HEK293T (cell line): ENCODE measurements at regions not wholly inside any gene's neighbourhood (a gene's known extent, or its start where the extent isn't known, plus 50 kb on each side); places are given as distances from the start of the nearest gene placed in this dataset.
"Not testable (repeated sequence)": the region's sequence is repeated elsewhere in the genome, so short reads cannot be mapped to it uniquely, and the experiment has no call there.

Experiments
- CTCF ChIA-PET: fragments of 350-600 bp; formaldehyde crosslinking; extraction: SDS; loops from one replicate; lab custom pipeline; 2021; ENCODE audit warnings: antibody characterized with exemption, inconsistent platforms; lab: Yijun Ruan, JAX
- POLR2A ChIA-PET: fragments of 350-600 bp; formaldehyde crosslinking; extraction: SDS; loops from one replicate; lab custom pipeline; 2020; ENCODE audit warnings: antibody characterized with exemption, inconsistent platforms; lab: Yijun Ruan, JAX
- DNase-seq: peaks from one replicate; pipeline ENCODE4 v3.0.0; 2012; ENCODE audit warnings: mixed read lengths; ENCODE audit errors: extremely low spot score
- ARNT ChIP-seq: fragments of 450-650 bp; IDR thresholded peaks from 2 replicates; pipeline ENCODE4 v1.6.1; 2017; ENCODE audit warnings: mild to moderate bottlenecking
- BHLHE40 ChIP-seq: fragments of 450-650 bp; IDR thresholded peaks from 2 replicates; pipeline ENCODE4 v1.6.1; 2016; ENCODE audit warnings: mild to moderate bottlenecking, moderate library complexity, borderline replicate concordance
- CTBP1 ChIP-seq: fragments of 450-650 bp; IDR thresholded peaks from 2 replicates; pipeline ENCODE4 v1.6.1; 2016; ENCODE audit warnings: borderline replicate concordance
- ELF4 ChIP-seq: fragments of 450-650 bp; IDR thresholded peaks from 2 replicates; pipeline ENCODE4 v1.6.1; 2017; ENCODE audit warnings: antibody characterized with exemption
- FOXA1 ChIP-seq: fragments of 450-650 bp; IDR thresholded peaks from 2 replicates; pipeline ENCODE4 v1.6.1; 2016; ENCODE audit warnings: mild to moderate bottlenecking
- FOXK2 ChIP-seq: fragments of 450-650 bp; IDR thresholded peaks from 2 replicates; pipeline ENCODE4 v1.6.1; 2016; ENCODE audit warnings: mild to moderate bottlenecking
- HDGF ChIP-seq: fragments of 450-650 bp; IDR thresholded peaks from 2 replicates; pipeline ENCODE4 v1.6.1; 2017; ENCODE audit warnings: antibody characterized with exemption, borderline replicate concordance
- L3MBTL2 ChIP-seq: fragments of 450-650 bp; conservative IDR thresholded peaks from 2 replicates; pipeline ENCODE4 v1.6.1; 2016; ENCODE audit warnings: mild to moderate bottlenecking
- LEF1 ChIP-seq: fragments of 450-650 bp; IDR thresholded peaks from 2 replicates; pipeline ENCODE4 v1.6.1; 2017; ENCODE audit warnings: mild to moderate bottlenecking, borderline replicate concordance
- NFRKB ChIP-seq: fragments of 450-650 bp; IDR thresholded peaks from 2 replicates; pipeline ENCODE4 v1.6.1; 2016; ENCODE audit warnings: mild to moderate bottlenecking, moderate library complexity
- SP1 ChIP-seq: fragments of 450-650 bp; IDR thresholded peaks from 2 replicates; pipeline ENCODE4 v1.6.1; 2017
- SUZ12 ChIP-seq: fragments of 450-650 bp; IDR thresholded peaks from 2 replicates; pipeline ENCODE4 v1.6.1; 2016; ENCODE audit warnings: mild to moderate bottlenecking
- TARDBP ChIP-seq: fragments of 450-650 bp; IDR thresholded peaks from 2 replicates; pipeline ENCODE4 v1.6.1; 2016
- ZNF384 ChIP-seq: fragments of 450-650 bp; IDR thresholded peaks from 2 replicates; pipeline ENCODE4 v1.6.1; 2016
- TF ChIP-seq, protein P1 (sequence below): fragments of 450-650 bp; IDR thresholded peaks from 2 replicates; pipeline ENCODE4 v1.6.1; 2016

DNA sequence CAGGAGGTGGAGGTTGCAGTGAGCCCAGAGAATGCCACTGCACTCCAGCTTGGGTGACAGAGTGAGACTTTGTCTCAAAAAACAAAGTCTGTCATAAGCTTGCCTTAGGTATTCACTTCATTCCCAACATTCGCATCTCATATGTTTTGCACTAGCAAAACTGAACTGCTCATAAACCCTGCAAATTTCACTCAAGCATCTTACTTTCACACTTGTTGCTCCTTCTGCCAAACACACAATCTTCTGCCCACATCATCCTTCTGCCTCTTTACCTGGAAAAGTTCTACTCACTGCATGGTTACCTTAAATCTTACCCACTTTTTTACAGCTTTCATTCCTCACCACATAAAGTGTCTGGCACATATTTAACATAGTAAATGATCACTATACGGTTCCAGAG lies 152.5 kb downstream of the USP22 start:
- TF ChIP-seq FOXA1 (no peak), TARDBP (no peak), FOXK2 (no peak), SP1 (no peak), L3MBTL2 (no peak), SUZ12 (no peak), ZNF384 (no peak), CTBP1 (no peak), HDGF (no peak)
- TF ChIP-seq, protein P1, sequence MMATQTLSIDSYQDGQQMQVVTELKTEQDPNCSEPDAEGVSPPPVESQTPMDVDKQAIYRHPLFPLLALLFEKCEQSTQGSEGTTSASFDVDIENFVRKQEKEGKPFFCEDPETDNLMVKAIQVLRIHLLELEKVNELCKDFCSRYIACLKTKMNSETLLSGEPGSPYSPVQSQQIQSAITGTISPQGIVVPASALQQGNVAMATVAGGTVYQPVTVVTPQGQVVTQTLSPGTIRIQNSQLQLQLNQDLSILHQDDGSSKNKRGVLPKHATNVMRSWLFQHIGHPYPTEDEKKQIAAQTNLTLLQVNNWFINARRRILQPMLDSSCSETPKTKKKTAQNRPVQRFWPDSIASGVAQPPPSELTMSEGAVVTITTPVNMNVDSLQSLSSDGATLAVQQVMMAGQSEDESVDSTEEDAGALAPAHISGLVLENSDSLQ = no peak
- CTCF ChIA-PET = interaction anchor here (0.6 kb wide), 1 partner anchor 1648 kb away, joined by 3 read pairs; no protein-coding TSS in a partner anchor
- no peak for DNase-seq
- POLR2A ChIA-PET = no interaction called here

DNA sequence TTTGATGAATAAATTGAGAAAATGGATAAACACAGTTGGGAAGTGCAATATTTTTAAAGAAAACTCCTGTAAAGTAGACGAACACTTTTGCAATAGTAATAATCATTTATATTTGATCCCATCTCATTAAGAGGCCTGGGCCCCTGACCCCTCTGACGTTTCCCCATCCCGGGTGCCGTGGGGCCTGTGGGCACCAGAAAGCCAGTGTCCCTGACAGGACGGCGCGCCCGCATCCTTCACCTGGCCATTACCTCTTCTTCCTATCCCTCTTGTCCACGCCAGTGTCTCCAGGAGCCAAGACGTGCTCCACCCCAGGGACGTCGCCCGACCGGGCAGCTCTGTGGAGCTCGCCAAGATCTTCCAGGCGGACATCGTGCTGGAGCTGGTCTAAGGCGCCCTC lies 147.4 kb downstream of the USP22 start:
- DNase-seq, POLR2A ChIA-PET, CTCF ChIA-PET: not testable (repeated sequence)

DNA sequence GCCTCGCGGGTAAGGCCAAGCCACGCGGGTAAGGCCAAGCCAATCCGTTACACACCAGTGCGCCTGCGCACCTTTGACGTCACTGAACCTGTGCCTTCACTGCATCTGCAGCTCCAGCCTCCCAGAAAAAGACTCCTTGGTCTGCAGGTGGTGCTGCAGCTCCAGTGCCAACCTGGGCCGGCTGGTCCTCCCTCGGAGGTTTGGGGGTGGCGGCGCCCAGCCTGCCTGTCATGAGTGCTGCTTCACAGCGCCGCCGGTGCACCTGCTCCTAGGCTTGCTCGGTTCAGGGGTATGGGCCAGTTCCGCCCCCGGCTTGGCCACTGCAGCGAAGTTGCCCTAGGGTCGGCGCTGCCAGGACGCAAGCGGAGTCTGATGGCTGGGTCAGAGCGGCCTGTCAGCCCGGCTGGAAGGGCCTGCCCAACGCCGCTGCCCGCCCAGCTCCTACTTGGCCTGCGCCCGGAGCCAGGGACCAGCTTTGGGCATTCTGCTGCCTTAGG lies 146.6 kb downstream of the USP22 start:
- no peak for DNase-seq
- no peak for TF ChIP-seq HDGF
- TF ChIP-seq LEF1 = no peak
- no peak for TF ChIP-seq L3MBTL2
- no peak for TF ChIP-seq NFRKB
- no peak for TF ChIP-seq ARNT
- no peak for TF ChIP-seq BHLHE40
- no peak for TF ChIP-seq FOXA1
- TF ChIP-seq FOXK2 = no peak
- TF ChIP-seq, protein P1 = no peak
- POLR2A ChIA-PET = no interaction called here
- CTCF ChIA-PET = no interaction called here

DNA sequence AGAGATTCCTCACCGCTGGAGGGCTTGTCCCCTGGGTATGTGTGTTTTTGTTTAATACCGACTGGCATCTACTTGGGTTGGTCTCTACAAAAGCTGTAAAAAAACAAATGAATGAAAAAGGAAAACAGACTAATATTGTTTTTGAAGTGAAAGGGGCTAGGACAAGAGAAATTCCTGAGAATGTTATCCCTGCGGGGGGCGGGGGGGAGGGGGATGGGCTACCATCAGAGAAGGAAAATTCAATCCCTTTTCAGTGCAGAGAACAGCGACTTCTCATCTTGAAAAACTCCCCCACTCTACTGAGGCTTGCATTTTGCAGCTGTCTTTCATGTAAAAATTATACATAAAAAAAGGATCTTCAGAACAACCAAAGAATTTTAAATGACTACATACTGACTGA lies 144.1 kb downstream of the USP22 start:
- DNase-seq, CTCF ChIA-PET, POLR2A ChIA-PET: not testable (repeated sequence)

DNA sequence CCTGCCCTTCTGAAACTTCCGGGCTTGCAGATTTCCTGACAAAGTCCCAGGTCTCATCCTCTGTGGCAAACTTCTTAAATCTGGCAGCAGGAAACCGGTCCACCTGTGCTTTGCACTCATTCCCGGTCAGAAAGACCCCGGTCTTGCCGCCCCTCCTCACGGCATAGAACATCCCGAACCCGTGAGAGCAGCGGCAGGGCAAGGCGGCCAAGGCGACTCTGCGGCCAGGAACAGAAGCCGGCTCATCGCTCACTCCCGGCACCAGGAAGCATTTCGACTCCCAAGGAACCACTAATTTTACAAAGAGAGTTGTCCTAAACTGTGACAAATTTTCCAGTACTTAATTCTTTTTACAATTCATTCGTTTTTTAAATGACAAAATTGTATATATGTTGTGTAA lies 140.3 kb downstream of the USP22 start:
- DNase-seq, CTCF ChIA-PET, POLR2A ChIA-PET: not testable (repeated sequence)

DNA sequence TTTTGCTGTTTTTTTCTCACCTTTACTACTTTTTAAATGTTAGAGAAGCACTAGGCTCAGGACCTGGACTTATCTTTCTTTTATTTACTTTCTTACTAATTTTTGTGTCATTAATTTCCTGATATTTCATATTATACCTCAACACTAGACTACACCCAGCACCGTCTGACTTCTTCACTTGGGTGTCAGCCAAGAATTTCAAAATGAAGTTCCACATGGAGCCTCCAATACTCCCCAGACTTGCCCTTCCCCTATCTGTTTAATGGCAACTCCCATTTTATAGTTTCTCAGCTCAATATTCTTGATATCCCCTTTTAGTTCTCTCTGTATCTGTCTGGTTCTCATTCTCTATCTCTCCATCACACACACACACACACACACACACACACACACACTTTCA lies 139.3 kb downstream of the USP22 start:
- CTCF ChIA-PET, DNase-seq: not testable (repeated sequence)
- POLR2A ChIA-PET = interaction anchor here (0.6 kb wide), 1 partner anchor 128 kb away, joined by 3 read pairs; no protein-coding TSS in a partner anchor

DNA sequence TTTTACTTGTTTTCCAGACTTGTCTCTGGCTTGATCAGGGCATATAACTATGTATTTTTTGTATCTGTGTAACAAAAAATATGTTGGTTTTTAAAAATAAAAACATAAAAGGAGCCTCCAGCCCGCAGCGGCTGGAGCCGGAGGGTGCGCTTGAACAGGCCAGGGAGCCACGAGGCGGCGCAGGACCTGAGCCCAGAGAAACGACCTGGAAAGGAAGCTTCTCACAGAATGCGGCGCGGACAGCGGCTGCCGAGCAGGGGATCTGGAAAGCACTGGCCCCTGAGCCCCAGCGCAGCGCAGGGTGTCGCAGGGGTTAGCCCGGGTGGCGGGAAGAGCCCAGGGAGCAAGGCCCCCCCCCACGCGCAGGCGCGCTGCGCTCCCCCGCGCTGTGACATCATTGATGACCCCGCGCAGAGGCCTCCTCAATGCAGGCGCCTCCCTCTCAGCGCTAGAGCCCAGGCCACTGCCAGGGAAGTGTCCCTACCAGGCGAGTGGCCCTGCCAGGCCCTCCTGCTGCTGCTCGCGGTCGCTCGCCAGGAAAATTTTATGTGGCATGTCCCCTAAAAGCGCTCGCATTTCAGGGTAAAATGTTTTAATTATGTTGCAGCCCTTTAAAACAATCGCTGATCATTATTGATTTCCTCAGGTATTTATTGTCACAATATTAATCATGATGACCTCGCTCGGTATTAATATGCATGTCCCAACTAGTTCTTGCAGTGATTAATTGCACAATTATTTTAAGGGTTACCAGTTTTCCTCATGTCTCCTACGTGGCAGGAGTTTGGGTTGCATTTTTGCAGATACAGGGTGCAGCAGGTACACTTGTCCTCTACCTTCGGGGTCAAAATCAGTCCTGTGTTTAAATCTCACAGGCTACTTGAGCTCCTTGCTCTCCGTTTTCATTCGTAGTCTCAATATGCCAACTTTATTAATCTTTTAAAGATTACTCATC lies 134.2 kb downstream of the USP22 start:
- CTCF ChIA-PET = interaction anchor here (0.7 kb wide), 1 partner anchor 174 kb away, joined by 4 read pairs; no protein-coding TSS in a partner anchor
- peak; percentile 90 for DNase-seq
- peak; percentile 93 for TF ChIP-seq L3MBTL2
- no peak for TF ChIP-seq SP1
- TF ChIP-seq FOXK2 = no peak
- POLR2A ChIA-PET = interaction anchor here (0.5 to 1.8 kb wide), 4 partner anchors 12 to 750 kb away, joined by 3 to 6 read pairs (median 4); no protein-coding TSS in a partner anchor

DNA sequence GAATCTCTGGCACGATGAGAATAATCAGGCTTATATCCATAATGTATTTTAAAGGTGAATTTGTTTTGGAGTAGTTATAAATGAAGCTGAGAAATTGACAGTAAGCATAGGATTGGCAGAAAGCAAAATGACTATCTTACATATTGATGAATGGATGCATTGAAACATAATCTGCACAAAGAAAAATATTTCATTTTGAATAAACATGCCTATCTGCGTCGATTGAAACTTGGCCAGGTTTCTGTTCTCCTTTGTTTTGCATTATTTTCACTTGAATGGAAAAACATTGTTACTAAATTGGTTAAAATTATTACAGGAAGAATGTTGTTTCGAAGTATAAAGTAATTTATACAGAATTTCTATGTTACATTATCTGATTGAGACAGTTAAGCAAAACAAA lies 128.2 kb downstream of the USP22 start:
- TF ChIP-seq FOXA1 (no peak), ZNF384 (no peak), LEF1 (no peak), FOXK2 (no peak), ELF4 (no peak), ARNT (no peak), NFRKB (no peak), BHLHE40 (no peak), CTBP1 (no peak)
- TF ChIP-seq, protein P1 = no peak
- POLR2A ChIA-PET = no interaction called here
- no peak for DNase-seq
- CTCF ChIA-PET = interaction anchor here (0.6 kb wide), 1 partner anchor 77 kb away, joined by 5 read pairs; no protein-coding TSS in a partner anchor
